GM12872 (cell line): ENCODE measurements at regions not wholly inside any gene's neighbourhood (a gene's known extent, or its start where the extent isn't known, plus 50 kb on each side); places are given as distances from the start of the nearest gene placed in this dataset.

Experiments
- CTCF ChIP-seq: IDR thresholded peaks from 3 replicates; pipeline ENCODE4 v1.5.1; 2011; ENCODE audit warnings: low read depth, mild to moderate bottlenecking, low read length, moderate library complexity; ENCODE audit not compliant: insufficient read depth

- TF ChIP-seq CTCF = no peak
Observed at GRCh38 chr5:18742830-18743229, 1108.6 kb downstream of the TAF11L14 start.

DNA sequence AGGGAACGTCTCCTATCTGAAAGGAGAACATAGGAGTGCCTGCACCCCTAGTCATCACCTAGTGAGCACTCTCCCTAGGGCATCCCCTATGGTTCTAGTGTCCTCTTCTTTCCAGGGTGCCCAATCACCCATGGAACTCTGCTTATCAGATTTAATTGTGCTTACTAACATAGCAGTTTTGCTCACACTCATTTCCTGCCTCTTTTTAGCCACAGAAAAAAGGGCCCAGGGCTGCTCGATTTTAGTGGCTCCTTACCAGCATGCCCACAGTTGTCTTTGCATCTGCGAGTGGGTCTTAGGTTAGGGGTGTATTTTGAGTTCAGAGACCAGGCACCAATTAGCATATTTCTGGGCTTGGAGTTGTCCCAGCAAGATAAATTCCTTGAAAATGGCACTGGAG is 1110.2 kb downstream of the TAF11L14 start:
- no peak for TF ChIP-seq CTCF

- no peak for TF ChIP-seq CTCF
Observed at GRCh38 chr5:18745042-18745987, 1111.1 kb downstream of the TAF11L14 start.

- no peak for TF ChIP-seq CTCF
Observed at GRCh38 chr5:18745988-18746615, 1111.8 kb downstream of the TAF11L14 start.

GRCh38 chr5:18749763-18750162 is 1115.5 kb downstream of the TAF11L14 start:
- TF ChIP-seq CTCF = no peak

- TF ChIP-seq CTCF = no peak
Observed at GRCh38 chr5:18752317-18752716, 1118.1 kb downstream of the TAF11L14 start.

- no peak for TF ChIP-seq CTCF
Observed at GRCh38 chr5:18754201-18754600, 1119.9 kb downstream of the TAF11L14 start.
